SK-N-MC (cell line): ENCODE measurements at regions not wholly inside any gene's neighbourhood (a gene's known extent, or its start where the extent isn't known, plus 50 kb on each side); places are given as distances from the start of the nearest gene placed in this dataset.

Source experiments
- EZH2 ChIP-seq: fragments of 200-600 bp; sonication (generic); IDR thresholded peaks from one replicate; pipeline ENCODE4 v1.6.1; 2017; ENCODE audit warnings: antibody characterized with exemption
- FOXP2 ChIP-seq: optimal IDR thresholded peaks from 2 replicates; pipeline ENCODE3; 2011; ENCODE audit warnings: mild to moderate bottlenecking, moderate library complexity; ENCODE audit not compliant: insufficient read depth; ENCODE audit errors: extremely low read length, control extremely low read depth
- POLR2AphosphoS5 ChIP-seq: IDR thresholded peaks from 2 replicates; pipeline ENCODE4 v1.6.1; 2012; ENCODE audit warnings: mild to moderate bottlenecking, low read depth, low read length, borderline replicate concordance

- TF ChIP-seq EZH2 (no peak), POLR2AphosphoS5 (no peak), FOXP2 (no peak)
These were observed 228.4 kb downstream of the RCHY1 start for GRCh38 chr4:75285837-75286236.
